Nephron (organoid): ENCODE measurements at regions not wholly inside any gene's neighbourhood (a gene's known extent, or its start where the extent isn't known, plus 50 kb on each side); places are given as distances from the start of the nearest gene placed in this dataset.

Experiments used
- H3K27ac Mint-ChIP-seq, 3 experiments: 2 replicates each; pipeline ENCODE4 v1.8.0; 2020; ENCODE audit warnings: mixed read lengths in 3 of 3, mild to moderate bottlenecking in 2 of 3, moderate library complexity in 1 of 3
- H3K27me3 Mint-ChIP-seq: 2 replicates; pipeline ENCODE4 v1.8.0; 2021; ENCODE audit warnings: low read depth, mild to moderate bottlenecking, moderate library complexity, mixed read lengths
- H3K36me3 Mint-ChIP-seq: 2 replicates; pipeline ENCODE4 v1.8.0; 2020; ENCODE audit warnings: low read depth, mixed read lengths
- H3K4me1 Mint-ChIP-seq: 2 replicates; pipeline ENCODE4 v1.8.0; 2020; ENCODE audit warnings: mixed read lengths
- H3K4me3 Mint-ChIP-seq, 3 experiments: 2 replicates each; pipeline ENCODE4 v1.8.0; 2020; ENCODE audit warnings: mild to moderate bottlenecking in 3 of 3, mixed read lengths in 3 of 3, moderate library complexity in 2 of 3
- H3K9me3 Mint-ChIP-seq: 2 replicates; pipeline ENCODE4 v1.8.0; 2020; ENCODE audit warnings: mixed read lengths
- CTCF ChIP-seq, 3 experiments: fragments of 200-600 bp; sonication (generic); IDR thresholded peaks; one replicate each; pipeline ENCODE4 v1.5.0; 2021; ENCODE audit warnings: antibody characterized with exemption in 3 of 3; ENCODE audit not compliant: unreplicated experiment in 3 of 3

- TF ChIP-seq CTCF (IDR thresholded peaks at IDR 0.05; ENCODE audit: unreplicated experiment in 3 of 3) = no peak
- H3K4me3 Mint-ChIP-seq = no peak overlapping the region
- H3K4me1 Mint-ChIP-seq = no peaks in the 10 kb centered on the region
- H3K27me3 Mint-ChIP-seq = no peaks in the 10 kb centered on the region
- no peaks in the 10 kb centered on the region for H3K36me3 Mint-ChIP-seq
- H3K9me3 Mint-ChIP-seq = no peaks in the 10 kb centered on the region
- H3K27ac Mint-ChIP-seq = no peak overlapping the region
Measured at GRCh38 chr4:23070848-23071570, 378.3 kb downstream of the GBA3 start.

GRCh38 chr4:23068756-23069155 is 376.0 kb downstream of the GBA3 start:
- TF ChIP-seq CTCF (IDR thresholded peaks at IDR 0.05; ENCODE audit: unreplicated experiment in 3 of 3) = no peak
- no peaks in the 10 kb centered on the region for H3K36me3 Mint-ChIP-seq
- no peaks in the 10 kb centered on the region for H3K9me3 Mint-ChIP-seq
- H3K4me1 Mint-ChIP-seq = no peaks in the 10 kb centered on the region
- H3K4me3 Mint-ChIP-seq = no peak overlapping the region
- no peak overlapping the region for H3K27ac Mint-ChIP-seq
- H3K27me3 Mint-ChIP-seq = no peaks in the 10 kb centered on the region

GRCh38 chr4:23068287-23068686 is 375.6 kb downstream of the GBA3 start:
- H3K9me3 Mint-ChIP-seq = no peaks in the 10 kb centered on the region
- no peak for TF ChIP-seq CTCF (IDR thresholded peaks at IDR 0.05; ENCODE audit: unreplicated experiment in 3 of 3)
- no peaks in the 10 kb centered on the region for H3K27me3 Mint-ChIP-seq
- H3K36me3 Mint-ChIP-seq = no peaks in the 10 kb centered on the region
- H3K4me1 Mint-ChIP-seq = no peaks in the 10 kb centered on the region
- H3K4me3 Mint-ChIP-seq = no peak overlapping the region
- no peak overlapping the region for H3K27ac Mint-ChIP-seq

GRCh38 chr4:23062188-23062587 is 369.5 kb downstream of the GBA3 start:
- H3K4me3 Mint-ChIP-seq = no peak overlapping the region
- TF ChIP-seq CTCF (IDR thresholded peaks at IDR 0.05; ENCODE audit: unreplicated experiment in 3 of 3) = no peak
- no peaks in the 10 kb centered on the region for H3K36me3 Mint-ChIP-seq
- no peaks in the 10 kb centered on the region for H3K4me1 Mint-ChIP-seq
- no peaks in the 10 kb centered on the region for H3K9me3 Mint-ChIP-seq
- no peaks in the 10 kb centered on the region for H3K27me3 Mint-ChIP-seq
- H3K27ac Mint-ChIP-seq = no peak overlapping the region

- no peak for TF ChIP-seq CTCF (IDR thresholded peaks at IDR 0.05; ENCODE audit: unreplicated experiment in 3 of 3)
- Mint-ChIP-seq H3K27me3 (no peaks in the 10 kb centered on the region), H3K4me3 (no peak overlapping the region)
Measured at GRCh38 chr4:23061431-23061830, 368.7 kb downstream of the GBA3 start.

GRCh38 chr4:23060776-23061175 is 368.0 kb downstream of the GBA3 start:
- Mint-ChIP-seq H3K27me3 (no peaks in the 10 kb centered on the region), H3K9me3 (no peaks in the 10 kb centered on the region), H3K4me1 (no peaks in the 10 kb centered on the region), H3K27ac (no peak overlapping the region), H3K36me3 (no peaks in the 10 kb centered on the region), H3K4me3 (no peak overlapping the region)
- no peak for TF ChIP-seq CTCF (IDR thresholded peaks at IDR 0.05; ENCODE audit: unreplicated experiment in 3 of 3)

More at GRCh38 chr4:23061431-23061830, 368.7 kb downstream of the GBA3 start:
- no peaks in the 10 kb centered on the region for H3K9me3 Mint-ChIP-seq
- no peak overlapping the region for H3K27ac Mint-ChIP-seq
- no peaks in the 10 kb centered on the region for H3K36me3 Mint-ChIP-seq
- no peaks in the 10 kb centered on the region for H3K4me1 Mint-ChIP-seq
